GM23338 (cell line): ENCODE measurements at regions not wholly inside any gene's neighbourhood (a gene's known extent, or its start where the extent isn't known, plus 50 kb on each side); places are given as distances from the start of the nearest gene placed in this dataset.

Source experiments
- ATAC-seq: fragments of 200-7000 bp; cut with Tn5 transposase; 3 replicates; pipeline ENCODE4 v1.9.1; 2020
- DNase-seq: peaks from one replicate; pipeline ENCODE4 v3.0.0-alpha.2; 2015; ENCODE audit warnings: low spot score
- H2AFZ ChIP-seq: fragments of 200-600 bp; sonication (generic); 2 replicates; pipeline ENCODE4 v1.8.0; 2016; ENCODE audit warnings: antibody characterized with exemption, mild to moderate bottlenecking, moderate library complexity
- H3F3A ChIP-seq: fragments of 200-600 bp; sonication (generic); replicated peaks from 2 replicates; pipeline ENCODE4 v1.8.0; 2017; ENCODE audit warnings: antibody characterized with exemption, mixed run types, low read depth
- H3K27ac ChIP-seq: fragments of 200-600 bp; sonication (generic); 2 replicates; pipeline ENCODE4 v1.6.1; 2016; ENCODE audit warnings: low read depth
- H3K27me3 ChIP-seq: fragments of 200-600 bp; sonication (generic); 2 replicates; pipeline ENCODE4 v1.8.0; 2016; ENCODE audit warnings: mild to moderate bottlenecking, mixed run types, moderate library complexity; ENCODE audit not compliant: insufficient read depth
- H3K36me3 ChIP-seq: fragments of 200-600 bp; sonication (generic); 2 replicates; pipeline ENCODE4 v1.8.0; 2016; ENCODE audit warnings: mild to moderate bottlenecking; ENCODE audit not compliant: insufficient read depth
- H3K4me1 ChIP-seq: fragments of 200-600 bp; sonication (generic); 2 replicates; pipeline ENCODE4 v1.8.0; 2016; ENCODE audit warnings: mild to moderate bottlenecking, moderate library complexity; ENCODE audit not compliant: insufficient read depth
- H3K4me2 ChIP-seq: fragments of 200-600 bp; sonication (generic); 2 replicates; pipeline ENCODE4 v1.7.1; 2017; ENCODE audit warnings: mixed run types
- H3K4me3 ChIP-seq: fragments of 200-600 bp; sonication (generic); 2 replicates; pipeline ENCODE4 v1.6.1; 2016; ENCODE audit warnings: mixed run types
- H3K79me2 ChIP-seq: fragments of 200-600 bp; sonication (generic); replicated peaks from 2 replicates; pipeline ENCODE4 v1.8.0; 2017; ENCODE audit warnings: mild to moderate bottlenecking; ENCODE audit not compliant: insufficient read depth
- H3K9me2 ChIP-seq: fragments of 200-600 bp; sonication (generic); 2 replicates; pipeline ENCODE4 v1.8.0; 2017; ENCODE audit not compliant: insufficient read depth
- H4K20me1 ChIP-seq: fragments of 200-600 bp; sonication (generic); replicated peaks from 2 replicates; pipeline ENCODE4 v1.8.0; 2017; ENCODE audit warnings: mild to moderate bottlenecking; ENCODE audit not compliant: insufficient read depth
- H3K27ac Mint-ChIP-seq: 2 replicates; pipeline ENCODE4 v1.8.0; 2020; ENCODE audit warnings: inconsistent platforms, mild to moderate bottlenecking, moderate library complexity, mixed read lengths
- H3K27me3 Mint-ChIP-seq: 3 replicates; pipeline ENCODE4 v1.8.0; 2022; ENCODE audit warnings: low read depth, mild to moderate bottlenecking, moderate library complexity, mixed read lengths, inconsistent platforms; ENCODE audit not compliant: insufficient read depth, poor library complexity
- H3K36me3 Mint-ChIP-seq: 3 replicates; pipeline ENCODE4 v1.8.0; 2021; ENCODE audit warnings: low read depth, mild to moderate bottlenecking, inconsistent platforms, moderate library complexity, mixed read lengths
- H3K4me1 Mint-ChIP-seq: 3 replicates; pipeline ENCODE4 v1.8.0; 2020; ENCODE audit warnings: mild to moderate bottlenecking, inconsistent platforms, mixed read lengths
- H3K4me3 Mint-ChIP-seq: 3 replicates; pipeline ENCODE4 v1.8.0; 2021; ENCODE audit warnings: moderate library complexity, mild to moderate bottlenecking, inconsistent platforms, mixed read lengths
- H3K9me3 Mint-ChIP-seq: 3 replicates; pipeline ENCODE4 v1.8.0; 2020; ENCODE audit warnings: moderate library complexity, mild to moderate bottlenecking, inconsistent platforms, mixed read lengths
- CREB1 ChIP-seq: fragments of 250-450 bp; sonication (Bioruptor Pico); IDR thresholded peaks from 2 replicates; pipeline ENCODE4 v1.5.0; 2020; ENCODE audit warnings: low read depth, mild to moderate bottlenecking, moderate library complexity
- EZH2 ChIP-seq: fragments of 200-600 bp; sonication (generic); IDR thresholded peaks from one replicate; pipeline ENCODE4 v1.8.0; 2017; ENCODE audit warnings: antibody characterized with exemption, mild to moderate bottlenecking, low read depth; ENCODE audit not compliant: unreplicated experiment
- EZH2phosphoT487 ChIP-seq: fragments of 200-600 bp; sonication (generic); IDR thresholded peaks from one replicate; pipeline ENCODE4 v1.8.1; 2018; ENCODE audit warnings: antibody characterized with exemption; ENCODE audit not compliant: unreplicated experiment
- JUNB ChIP-seq: IDR thresholded peaks from one replicate; pipeline ENCODE4 v1.6.1; 2016; ENCODE audit warnings: antibody characterized with exemption; ENCODE audit not compliant: unreplicated experiment
- NANOG ChIP-seq: IDR thresholded peaks from 2 replicates; pipeline ENCODE4 v1.6.1; 2016; ENCODE audit warnings: antibody characterized with exemption, borderline replicate concordance
- POLR2AphosphoS5 ChIP-seq: IDR thresholded peaks from 2 replicates; pipeline ENCODE4 v1.6.1; 2016; ENCODE audit warnings: antibody characterized with exemption, low read depth
- REST ChIP-seq: IDR thresholded peaks from one replicate; pipeline ENCODE4 v1.6.1; 2018; ENCODE audit warnings: antibody characterized with exemption; ENCODE audit not compliant: unreplicated experiment
- STAT1 ChIP-seq: IDR thresholded peaks from one replicate; pipeline ENCODE4 v1.6.1; 2016; ENCODE audit warnings: antibody characterized with exemption; ENCODE audit not compliant: unreplicated experiment
- ZNF114 ChIP-seq: fragments of 250-450 bp; sonication (Bioruptor Pico); IDR thresholded peaks from 2 replicates; pipeline ENCODE4 v1.5.0; 2020; ENCODE audit warnings: mild to moderate bottlenecking, moderate library complexity
- ZNF331 ChIP-seq: fragments of 250-450 bp; sonication (Bioruptor Pico); IDR thresholded peaks from 2 replicates; pipeline ENCODE4 v1.5.0; 2020; ENCODE audit warnings: low read depth, mild to moderate bottlenecking, moderate library complexity
- TF ChIP-seq, protein P1 (sequence below), 2 experiments: fragments of 200-600 bp in 1 of 2; sonication (generic) in 1 of 2; conservative IDR thresholded peaks; 2 replicates each; pipeline versions ENCODE4 v1.5.1 to v1.6.1; 2016 to 2017; ENCODE audit warnings: antibody characterized with exemption in 2 of 2, low read depth in 2 of 2, mild to moderate bottlenecking in 2 of 2, moderate library complexity in 1 of 2

GRCh38 chr7:131652934-131653333 lies 96.5 kb upstream of the PODXL start:
- Histone ChIP-seq H3K9me2 (no peaks in the 10 kb centered on the region), H3K27me3 (no peaks in the 10 kb centered on the region), H4K20me1 (no peaks in the 10 kb centered on the region), H3K4me2 (no peak overlapping the region), H3K4me3 (no peak overlapping the region), H3F3A (peaks cover 27% of the 10 kb centered on the region; the same call in 1 of the 2 replicates), H3K4me1 (peaks cover 59% of the 10 kb centered on the region), H3K79me2 (no peaks in the 10 kb centered on the region; the same call in 1 of the 2 replicates), H2AFZ (peak overlapping the region; percentile 84; the same call in 1 of the 2 replicates), H3K36me3 (no peaks in the 10 kb centered on the region), H3K27ac (0 out of 2 replicates have a peak overlapping the region, but pooled peaks have one; percentile 26)
- H3K27ac Mint-ChIP-seq = no peak overlapping the region
- H3K9me3 Mint-ChIP-seq = no peaks in the 10 kb centered on the region; the same call in 1 of the 3 replicates
- peaks cover 57% of the 10 kb centered on the region for H3K4me1 Mint-ChIP-seq
- ATAC-seq = no peak
- H3K27me3 Mint-ChIP-seq = peaks cover 16% of the 10 kb centered on the region
- no peak overlapping the region for H3K4me3 Mint-ChIP-seq
- no peak for TF ChIP-seq JUNB
- TF ChIP-seq NANOG = no peak
- TF ChIP-seq, protein P1, sequence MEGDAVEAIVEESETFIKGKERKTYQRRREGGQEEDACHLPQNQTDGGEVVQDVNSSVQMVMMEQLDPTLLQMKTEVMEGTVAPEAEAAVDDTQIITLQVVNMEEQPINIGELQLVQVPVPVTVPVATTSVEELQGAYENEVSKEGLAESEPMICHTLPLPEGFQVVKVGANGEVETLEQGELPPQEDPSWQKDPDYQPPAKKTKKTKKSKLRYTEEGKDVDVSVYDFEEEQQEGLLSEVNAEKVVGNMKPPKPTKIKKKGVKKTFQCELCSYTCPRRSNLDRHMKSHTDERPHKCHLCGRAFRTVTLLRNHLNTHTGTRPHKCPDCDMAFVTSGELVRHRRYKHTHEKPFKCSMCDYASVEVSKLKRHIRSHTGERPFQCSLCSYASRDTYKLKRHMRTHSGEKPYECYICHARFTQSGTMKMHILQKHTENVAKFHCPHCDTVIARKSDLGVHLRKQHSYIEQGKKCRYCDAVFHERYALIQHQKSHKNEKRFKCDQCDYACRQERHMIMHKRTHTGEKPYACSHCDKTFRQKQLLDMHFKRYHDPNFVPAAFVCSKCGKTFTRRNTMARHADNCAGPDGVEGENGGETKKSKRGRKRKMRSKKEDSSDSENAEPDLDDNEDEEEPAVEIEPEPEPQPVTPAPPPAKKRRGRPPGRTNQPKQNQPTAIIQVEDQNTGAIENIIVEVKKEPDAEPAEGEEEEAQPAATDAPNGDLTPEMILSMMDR (conservative IDR thresholded peaks at IDR 0.05; ENCODE audit: low read depth in 2 of 2) = no peak
- TF ChIP-seq EZH2phosphoT487 = no peak
- TF ChIP-seq ZNF331 (CRISPR knock-in tag) = no peak
- TF ChIP-seq REST = no peak
- TF ChIP-seq POLR2AphosphoS5 = no peak
- peak; percentile 23 for DNase-seq
- 0 out of 3 replicates have a peak, but pooled peaks cover 2% of the 10 kb centered on the region for H3K36me3 Mint-ChIP-seq

GRCh38 chr7:131652194-131652593 lies 95.8 kb upstream of the PODXL start:
- Histone ChIP-seq H3K4me2 (no peak overlapping the region), H3K36me3 (no peaks in the 10 kb centered on the region), H2AFZ (no peak overlapping the region), H3K27me3 (no peaks in the 10 kb centered on the region), H4K20me1 (no peaks in the 10 kb centered on the region), H3F3A (peaks cover 23% of the 10 kb centered on the region; the same call in 1 of the 2 replicates), H3K4me3 (no peak overlapping the region), H3K27ac (no peak overlapping the region), H3K79me2 (no peaks in the 10 kb centered on the region; the same call in 1 of the 2 replicates), H3K9me2 (no peaks in the 10 kb centered on the region), H3K4me1 (peaks cover 59% of the 10 kb centered on the region)
- H3K4me3 Mint-ChIP-seq = no peak overlapping the region
- H3K9me3 Mint-ChIP-seq = no peaks in the 10 kb centered on the region; the same call in 1 of the 3 replicates
- ATAC-seq (no peak), DNase-seq (no peak)
- H3K4me1 Mint-ChIP-seq = peaks cover 56% of the 10 kb centered on the region
- no peak overlapping the region for H3K27ac Mint-ChIP-seq
- peaks cover 16% of the 10 kb centered on the region for H3K27me3 Mint-ChIP-seq
- H3K36me3 Mint-ChIP-seq = 0 out of 3 replicates have a peak, but pooled peaks cover 2% of the 10 kb centered on the region
- TF ChIP-seq REST (no peak), STAT1 (no peak), CREB1 (CRISPR knock-in tag) (no peak), EZH2phosphoT487 (no peak), ZNF331 (CRISPR knock-in tag) (no peak), ZNF114 (CRISPR knock-in tag) (no peak), JUNB (no peak), EZH2 (no peak), NANOG (no peak)
- TF ChIP-seq, protein P1 (conservative IDR thresholded peaks at IDR 0.05; ENCODE audit: low read depth in 2 of 2) = no peak
